LNCAP (cell line): ENCODE measurements at regions not wholly inside any gene's neighbourhood (a gene's known extent, or its start where the extent isn't known, plus 50 kb on each side); places are given as distances from the start of the nearest gene placed in this dataset.

Experiments used
- CTCF ChIP-seq: fragments of 450-650 bp; IDR thresholded peaks from 2 replicates; pipeline ENCODE4 v1.5.1; 2017; ENCODE audit warnings: mild to moderate bottlenecking

- no peak for TF ChIP-seq CTCF
Observed at GRCh38 chr5:2603272-2603575, 148.3 kb downstream of the IRX2 start.

- no peak for TF ChIP-seq CTCF
Observed at GRCh38 chr5:2602451-2603271, 148.8 kb downstream of the IRX2 start.

- no peak for TF ChIP-seq CTCF
Observed at GRCh38 chr5:2598503-2598902, 153.0 kb downstream of the IRX2 start.

GRCh38 chr5:2594701-2595100, 156.8 kb downstream of the IRX2 start:
- TF ChIP-seq CTCF = no peak

GRCh38 chr5:2592766-2593165, 158.7 kb downstream of the IRX2 start:
- TF ChIP-seq CTCF = no peak

GRCh38 chr5:2591777-2592453, 159.6 kb downstream of the IRX2 start:
- TF ChIP-seq CTCF = no peak

GRCh38 chr5:2588850-2589501, 162.5 kb downstream of the IRX2 start:
- TF ChIP-seq CTCF = no peak
